Medulla oblongata (tissue), 1 donor: ENCODE measurements at regions not wholly inside any gene's neighbourhood (a gene's known extent, or its start where the extent isn't known, plus 50 kb on each side); places are given as distances from the start of the nearest gene placed in this dataset.
A peak's percentile ranks its signal among the peaks of the same experiment; 100 is the strongest.

Experiments
- DNase-seq: peaks from one replicate; pipeline ENCODE4 v3.0.0-alpha.2; 2015; ENCODE audit errors: extremely low spot score

GRCh38 chr14:80446356-80446755, 235.1 kb upstream of the DIO2 start:
- no peak for DNase-seq

DNA sequence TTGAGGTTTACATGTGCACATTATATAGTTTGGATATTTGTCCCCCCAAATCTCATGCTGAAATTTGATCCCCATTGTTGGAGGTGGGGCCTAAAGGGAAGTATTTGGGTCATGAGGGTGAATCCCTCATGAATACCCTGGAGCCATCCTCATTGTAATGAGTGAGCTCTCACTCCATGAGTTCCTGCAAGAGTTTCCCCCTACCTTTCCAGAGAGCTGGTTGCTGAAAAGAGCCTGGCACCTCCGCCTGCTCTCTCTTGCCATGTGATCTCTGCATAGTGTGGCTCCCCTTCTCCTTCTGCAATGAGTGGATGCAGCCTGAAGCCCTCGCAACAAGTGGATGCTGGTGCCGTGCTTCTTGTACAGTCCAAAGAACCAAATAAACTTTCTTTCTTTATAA, 234.3 kb upstream of the DIO2 start:
- no peak for DNase-seq

DNA sequence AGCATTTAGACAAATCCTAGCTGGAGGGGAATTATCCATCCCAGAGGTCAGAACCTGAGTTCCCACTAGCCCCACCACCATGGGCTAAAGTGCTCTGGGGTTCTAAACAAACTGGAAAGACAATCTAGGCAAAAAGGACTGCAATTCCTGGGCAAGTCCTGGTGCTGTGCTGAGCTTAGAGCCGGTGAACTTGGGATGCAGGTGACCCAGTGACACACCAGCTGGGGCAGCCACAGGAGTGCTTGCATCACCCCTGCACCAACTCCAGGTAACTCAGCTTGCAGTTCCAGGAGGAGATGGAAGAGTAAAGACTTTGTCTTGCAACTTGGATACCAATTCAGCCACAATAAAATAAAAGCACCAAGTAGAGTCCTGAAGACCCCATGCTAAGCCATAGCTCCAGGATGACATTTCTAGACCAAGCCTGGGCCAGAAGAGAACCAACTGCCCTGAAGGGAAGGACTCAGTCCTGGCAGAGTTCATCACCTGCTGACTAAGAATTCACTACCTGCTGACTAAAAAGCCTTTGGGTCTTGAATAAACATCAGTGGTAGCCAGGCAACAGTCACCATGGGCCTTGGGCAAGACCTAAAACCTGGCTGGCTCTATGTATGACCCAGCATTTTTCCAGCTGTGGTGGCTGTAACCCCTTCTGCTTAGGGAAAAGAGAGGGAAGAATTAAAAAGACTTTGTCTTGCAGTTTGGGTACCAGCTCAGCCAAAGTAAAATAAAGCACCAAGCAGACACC, 223.4 kb upstream of the DIO2 start:
- no peak for DNase-seq

GRCh38 chr14:80433811-80434210, 222.5 kb upstream of the DIO2 start:
- no peak for DNase-seq

DNA sequence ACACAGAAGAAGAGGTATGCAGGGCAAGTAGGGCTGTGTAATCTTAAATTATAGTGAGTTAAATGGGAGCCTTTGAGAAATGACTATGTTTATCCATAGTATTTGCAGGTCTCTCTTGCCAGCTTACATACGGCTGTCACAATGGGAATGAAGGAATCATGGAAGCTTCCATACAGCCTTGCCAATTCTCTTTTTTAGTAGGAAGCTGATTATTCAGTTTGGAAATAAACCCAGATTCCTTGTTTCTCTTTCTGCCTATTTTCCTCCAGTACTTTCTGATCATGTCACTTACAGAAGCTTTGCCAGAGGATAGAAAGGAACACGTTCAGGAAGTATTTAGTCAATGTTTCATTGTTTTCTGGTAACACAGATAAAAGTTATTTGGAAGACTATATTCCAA, 217.4 kb upstream of the DIO2 start:
- no peak for DNase-seq

GRCh38 chr14:80428171-80428570, 216.9 kb upstream of the DIO2 start:
- no peak for DNase-seq

- no peak for DNase-seq
These were observed 215.8 kb upstream of the DIO2 start for GRCh38 chr14:80427101-80427500.

DNA sequence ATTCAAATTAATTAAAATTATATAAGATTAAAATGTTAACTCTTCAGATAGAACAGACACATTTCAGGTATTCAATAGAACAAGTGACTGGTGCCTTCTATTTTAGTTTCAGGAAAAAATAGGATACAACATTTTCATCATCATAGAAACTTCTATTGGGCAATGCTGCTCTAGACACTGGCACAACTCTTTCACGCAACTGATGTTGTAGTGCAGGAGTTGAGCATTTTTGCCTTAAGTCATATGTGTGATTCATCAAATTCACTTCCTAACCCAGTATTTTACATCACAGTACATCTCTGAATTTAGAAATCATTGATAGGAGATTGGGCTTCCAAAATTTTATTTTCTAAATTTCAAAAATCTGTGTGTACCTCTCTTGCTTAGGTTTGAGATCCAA, 215.4 kb upstream of the DIO2 start:
- DNase-seq = no peak

DNA sequence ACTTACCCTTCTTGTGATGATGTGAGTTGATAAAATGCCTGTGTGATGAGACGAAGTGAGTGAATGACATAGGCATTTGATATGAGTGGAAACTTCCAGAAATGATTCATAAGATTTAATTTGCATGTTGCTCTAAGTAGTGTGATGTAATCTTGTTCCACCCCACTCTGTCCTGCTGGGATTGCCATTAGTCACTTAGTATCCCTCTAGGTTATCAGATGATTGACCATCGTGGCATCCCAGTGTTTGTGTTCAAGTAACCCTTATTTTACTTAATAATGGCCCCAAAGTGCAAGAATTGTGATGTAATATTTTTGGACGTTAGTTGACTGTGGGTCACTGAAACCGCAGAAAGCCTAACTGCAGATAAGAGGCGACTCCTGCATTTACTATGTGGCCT, 214.4 kb upstream of the DIO2 start:
- DNase-seq = no peak

- DNase-seq = no peak
These were observed 208.5 kb upstream of the DIO2 start for GRCh38 chr14:80419769-80420168.

DNA sequence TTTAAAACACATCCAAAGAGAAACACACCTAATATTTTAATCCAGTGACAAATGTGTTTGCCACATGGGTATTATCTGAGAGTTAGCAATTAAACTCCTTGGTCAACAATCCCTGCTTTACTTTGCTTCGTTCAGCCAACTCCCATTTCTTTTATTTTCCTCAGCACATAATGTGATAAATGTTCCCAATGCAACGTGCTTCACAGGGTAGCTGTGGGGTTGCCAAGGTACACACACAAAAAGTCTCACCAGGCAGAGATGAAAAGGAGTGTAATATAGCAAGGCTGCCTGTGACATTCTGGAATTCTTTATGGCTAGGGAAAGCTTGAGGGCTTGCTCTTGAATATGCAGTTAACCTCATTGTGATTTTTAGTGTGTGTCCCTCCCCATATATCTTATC, 208.0 kb upstream of the DIO2 start:
- DNase-seq = no peak

DNA sequence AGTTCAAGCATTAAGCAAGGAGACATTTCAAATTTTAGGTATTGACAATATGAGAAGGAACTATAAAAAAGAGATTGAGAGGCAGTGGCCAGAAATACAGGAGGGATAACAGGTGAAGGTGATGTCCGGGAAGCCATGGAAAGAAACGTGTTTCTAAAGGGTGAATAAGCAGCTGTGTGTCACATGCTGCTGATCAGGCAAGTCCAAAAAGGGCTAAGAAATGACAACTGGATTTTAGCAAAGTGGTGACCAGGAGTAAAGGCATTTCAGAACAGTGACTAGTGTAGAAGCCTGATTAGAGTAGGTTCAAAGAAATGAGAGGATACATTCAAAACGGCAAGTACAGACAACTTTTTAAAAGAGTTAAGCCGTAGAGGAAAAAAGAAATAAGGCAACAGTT, 204.3 kb upstream of the DIO2 start:
- DNase-seq = no peak

DNA sequence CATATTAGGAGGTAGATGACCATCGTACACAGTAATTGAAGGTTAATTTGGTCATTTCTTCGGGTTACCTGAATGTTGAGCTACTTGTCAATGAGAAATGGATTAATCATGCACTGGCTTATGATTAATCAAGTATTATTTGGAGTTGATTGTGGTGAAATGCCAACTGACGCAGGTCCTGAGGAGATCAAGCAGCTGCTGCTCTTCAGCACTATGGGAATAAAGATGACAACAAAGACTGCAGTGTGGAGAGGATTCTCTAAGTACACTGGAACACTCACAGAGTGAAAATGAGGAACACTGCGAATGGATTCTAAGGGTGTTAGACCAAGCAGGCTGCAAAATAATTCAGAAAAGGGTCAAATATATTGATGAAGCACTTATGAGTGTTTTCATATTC, 202.8 kb upstream of the DIO2 start:
- no peak for DNase-seq

GRCh38 chr14:80404413-80404812, 193.1 kb upstream of the DIO2 start:
- DNase-seq = no peak

GRCh38 chr14:80403036-80403435, 191.7 kb upstream of the DIO2 start:
- DNase-seq = no peak

DNA sequence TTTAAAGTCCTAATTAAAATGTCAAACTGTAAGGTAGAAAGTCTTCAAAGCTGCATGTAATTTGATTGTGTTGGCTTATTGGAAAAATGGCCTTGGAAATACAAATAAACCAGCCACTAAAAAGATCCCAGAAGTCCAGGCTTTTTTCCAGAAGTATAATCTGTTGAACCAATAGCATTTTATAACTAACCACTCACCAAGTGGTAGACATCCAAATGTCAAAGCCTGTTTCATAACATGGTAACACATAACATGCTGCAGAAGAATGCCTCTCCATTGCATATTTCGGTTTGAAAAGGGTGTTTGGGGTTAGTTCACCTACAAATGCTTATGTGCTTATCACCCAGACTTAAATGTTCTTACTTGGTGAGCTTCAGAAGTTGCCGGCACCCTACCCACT, 183.7 kb upstream of the DIO2 start:
- no peak for DNase-seq

GRCh38 chr14:80393766-80394165, 182.5 kb upstream of the DIO2 start:
- DNase-seq = no peak

DNA sequence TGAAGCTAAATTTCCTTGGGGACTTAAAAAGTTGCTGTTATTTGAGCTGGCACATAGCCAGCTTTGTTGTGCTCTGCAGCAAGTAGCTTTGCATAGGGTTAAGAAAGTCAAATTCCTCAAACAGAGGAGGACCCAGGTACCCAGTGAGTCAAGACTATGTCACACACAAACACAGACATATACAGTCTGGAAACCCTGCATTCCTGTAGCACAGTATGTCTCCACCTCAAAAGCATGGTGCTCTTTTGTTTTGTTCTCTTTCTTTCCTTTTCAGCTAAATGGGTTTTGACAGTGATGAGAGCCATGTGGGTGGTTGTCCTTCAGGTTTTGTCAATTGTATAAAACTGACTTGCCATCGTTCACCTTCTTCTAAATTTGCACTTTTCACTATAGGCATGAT, 179.6 kb upstream of the DIO2 start:
- no peak for DNase-seq

- DNase-seq = no peak
These were observed 177.8 kb upstream of the DIO2 start for GRCh38 chr14:80388980-80389711.

GRCh38 chr14:80387563-80387981, 176.3 kb upstream of the DIO2 start:
- peak; percentile 54 for DNase-seq

- DNase-seq = no peak
These were observed 174.0 kb upstream of the DIO2 start for GRCh38 chr14:80385336-80385735.

DNA sequence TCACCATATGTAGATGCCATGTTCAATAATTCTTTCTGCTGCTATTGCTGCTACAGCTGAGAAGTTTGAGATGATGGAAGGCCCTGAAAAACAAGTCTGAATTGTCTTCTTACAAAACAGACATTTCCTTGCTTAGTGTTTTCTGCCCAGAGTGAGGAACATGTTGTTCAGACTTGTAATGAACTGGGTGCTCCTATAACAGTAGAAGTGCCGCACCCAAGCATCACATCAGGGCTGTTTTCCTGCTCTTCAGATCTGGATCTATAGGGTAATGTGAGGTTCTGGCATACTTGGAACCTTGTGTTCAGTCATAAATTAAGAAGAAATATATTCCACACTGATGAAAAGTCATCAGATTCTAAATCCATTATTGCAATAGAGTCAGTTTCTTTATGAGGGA, 171.9 kb upstream of the DIO2 start:
- DNase-seq = no peak

DNA sequence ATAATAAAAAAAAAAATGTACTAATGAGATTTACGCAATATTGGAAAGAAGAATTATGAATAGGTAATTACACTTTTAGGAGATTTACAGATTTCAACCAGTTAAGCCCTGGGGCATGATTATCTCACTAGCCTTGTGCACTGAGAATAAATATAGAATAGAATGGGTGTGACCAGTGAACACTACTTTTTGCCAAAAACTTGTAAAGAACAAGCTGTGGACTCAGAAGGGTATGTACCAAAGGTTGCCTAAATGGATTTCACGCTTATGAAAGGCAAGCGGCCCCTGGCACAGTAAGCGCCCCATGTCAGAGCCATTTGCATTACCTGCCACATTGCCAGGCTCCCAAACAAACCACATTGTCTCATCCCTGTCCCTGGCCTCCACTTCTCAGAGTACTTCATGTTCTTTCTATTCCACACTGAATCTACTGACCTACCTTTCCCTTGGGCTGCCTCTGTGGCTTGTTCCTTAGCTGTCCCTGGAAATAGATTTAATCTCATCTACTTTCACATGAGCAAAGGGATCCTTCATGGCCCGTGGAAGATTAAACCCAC, 170.6 kb upstream of the DIO2 start:
- DNase-seq = no peak
